ENCODE measurements at regions not wholly inside any gene's neighbourhood (a gene's known extent, or its start where the extent isn't known, plus 50 kb on each side); places are given as distances from the start of the nearest gene placed in this dataset.

- CTCF ChIA-PET, result interaction anchor here (0.8 kb wide), 1 partner anchor 169 kb away, joined by 3 read pairs; no protein-coding TSS in a partner anchor
- no peak overlapping the region for H3K27ac ChIP-seq
- no peak for FAIRE-seq
- no peak for ATAC-seq
- no peaks in the 10 kb centered on the region for H3K4me1 ChIP-seq
- POLR2A ChIA-PET, result no interaction called here
- no peak for TF ChIP-seq GATA3 (IDR thresholded peaks at IDR 0.05; ENCODE audit: borderline replicate concordance)
- no peak for TF ChIP-seq BHLHE40 (IDR thresholded peaks at IDR 0.05; ENCODE audit: low read depth, low read length)
- TF ChIP-seq CTCF (IDR thresholded peaks at IDR 0.05), result no peak
- no peak for TF ChIP-seq CBX8 (IDR thresholded peaks at IDR 0.05)
- TF ChIP-seq EHMT2 (IDR thresholded peaks at IDR 0.05; ENCODE audit: low read depth), result no peak
- TF ChIP-seq MYC (IDR thresholded peaks at IDR 0.05; ENCODE audit: borderline replicate concordance, low read length), result no peak
- no peak for TF ChIP-seq CHD4 (IDR thresholded peaks at IDR 0.05; ENCODE audit: borderline replicate concordance)
- no peak for TF ChIP-seq JUN (IDR thresholded peaks at IDR 0.05)
- no peak for TF ChIP-seq ATOH8 (CRISPR knock-in tag; IDR thresholded peaks at IDR 0.05; ENCODE audit: low read depth)
- no peak for TF ChIP-seq HDAC2 (IDR thresholded peaks at IDR 0.05)
- no peak for TF ChIP-seq TP53 (CRISPR knock-in tag; IDR thresholded peaks at IDR 0.05)
- TF ChIP-seq ZNF302 (CRISPR knock-in tag; IDR thresholded peaks at IDR 0.05), result no peak
- TF ChIP-seq USF2 (IDR thresholded peaks at IDR 0.05), result no peak
- TF ChIP-seq SMC3 (IDR thresholded peaks at IDR 0.05), result no peak
- WGBS (ENCODE audit: missing lambda C conversion rate), result 46% methylated on average over 2 of the region's 2 CpGs
- DNase-seq (ENCODE audit: low read depth in 1 of 2, low spot score in 1 of 2), result no peak
- no peak overlapping the region for H3K4me3 ChIP-seq
- H3K9me3 ChIP-seq, result no peaks in the 10 kb centered on the region
- no peak overlapping the region for H3K4me2 ChIP-seq
Measured at GRCh38 chr4:112023402-112023950, 121.8 kb upstream of the FAM241A start.

- Histone ChIP-seq H3K9me3 (no peaks in the 10 kb centered on the region), H3K27ac (no peak overlapping the region), H3K4me3 (no peak overlapping the region), H3K4me1 (no peaks in the 10 kb centered on the region), H3K4me2 (no peak overlapping the region)
- DNase-seq (ENCODE audit: low read depth in 1 of 2, low spot score in 1 of 2) (no peak), ATAC-seq (no peak), FAIRE-seq (no peak)
- ChIA-PET POLR2A (no interaction called here), CTCF (no interaction called here)
- WGBS (ENCODE audit: missing lambda C conversion rate), result 36% methylated on average over 1 of the region's 1 CpG
- TF ChIP-seq EHF (CRISPR knock-in tag; IDR thresholded peaks at IDR 0.05) (no peak), NR3C1 (IDR thresholded peaks at IDR 0.05) (no peak)
Measured at GRCh38 chr4:112026058-112026457, 119.2 kb upstream of the FAM241A start.

- FAIRE-seq (no peak), DNase-seq (ENCODE audit: low read depth in 1 of 2, low spot score in 1 of 2) (no peak), ATAC-seq (no peak)
- Histone ChIP-seq H3K4me1 (no peaks in the 10 kb centered on the region), H3K4me2 (no peak overlapping the region), H3K4me3 (no peak overlapping the region), H3K27ac (no peak overlapping the region), H3K9me3 (no peaks in the 10 kb centered on the region)
- ChIA-PET POLR2A (no interaction called here), CTCF (interaction anchor here (1.0 to 1.4 kb wide), 2 partner anchors 86 to 175 kb away, joined by 3 read pairs; no protein-coding TSS in a partner anchor)
- no peak for TF ChIP-seq NFE2L2 (conservative IDR thresholded peaks at IDR 0.05; ENCODE audit: low read length)
- 73% methylated on average over 8 of the region's 8 CpGs for WGBS (ENCODE audit: missing lambda C conversion rate)
Measured at GRCh38 chr4:112029771-112030171, 115.5 kb upstream of the FAM241A start.

- TF ChIP-seq SMC3 (IDR thresholded peaks at IDR 0.05), result peak; percentile 75
- TF ChIP-seq CTCF (IDR thresholded peaks at IDR 0.05), result peak; percentile 80
- TF ChIP-seq RAD21 (conservative IDR thresholded peaks at IDR 0.05 in 1 of 2, IDR thresholded peaks at IDR 0.05 in 1 of 2), result peak; percentile 85 to 89
- no peak for TF ChIP-seq HOXA7 (CRISPR knock-in tag; IDR thresholded peaks at IDR 0.05)
- Histone ChIP-seq H3K9me3 (no peaks in the 10 kb centered on the region), H3K4me2 (peak overlapping the region; percentile 25; the same call in 1 of the 3 replicates), H3K4me3 (no peak overlapping the region), H3K27ac (no peak overlapping the region), H3K4me1 (no peaks in the 10 kb centered on the region)
- POLR2A ChIA-PET, result interaction anchor here (0.6 kb wide), 1 partner anchor 32 kb away, joined by 3 read pairs; no protein-coding TSS in a partner anchor
- ATAC-seq (peak in 1 of 2 experiments; percentile 71; a peak in 4 of 6 replicates), DNase-seq (ENCODE audit: low read depth in 1 of 2, low spot score in 1 of 2) (peak; percentile 7 to 44), FAIRE-seq (no peak)
- WGBS (ENCODE audit: missing lambda C conversion rate), result 19% methylated on average over 6 of the region's 6 CpGs
- CTCF ChIA-PET, result interaction anchor here (0.8 to 1.9 kb wide), 12 partner anchors 18 to 390 kb away, joined by 3 to 20 read pairs (median 4); no protein-coding TSS in a partner anchor
Measured at GRCh38 chr4:112031712-112032328, 113.4 kb upstream of the FAM241A start.
